AG10803 (cell line): ENCODE measurements at regions not wholly inside any gene's neighbourhood (a gene's known extent, or its start where the extent isn't known, plus 50 kb on each side); places are given as distances from the start of the nearest gene placed in this dataset.
"Not testable (repeated sequence)": the region's sequence is repeated elsewhere in the genome, so short reads cannot be mapped to it uniquely, and the experiment has no call there.

ENCODE experiments used
- DNase-seq: peaks from one replicate; pipeline ENCODE4 v3.0.0; 2010; ENCODE audit warnings: low read depth
- H3K4me3 ChIP-seq: 2 replicates; pipeline ENCODE4 v1.5.1; 2011; ENCODE audit warnings: mild to moderate bottlenecking, low read length, control low read depth
- TF ChIP-seq, protein P1 (sequence below): conservative IDR thresholded peaks from 2 replicates; pipeline ENCODE4 v1.5.1; 2011; ENCODE audit warnings: mild to moderate bottlenecking, low read length, control low read depth, inconsistent platforms

DNA sequence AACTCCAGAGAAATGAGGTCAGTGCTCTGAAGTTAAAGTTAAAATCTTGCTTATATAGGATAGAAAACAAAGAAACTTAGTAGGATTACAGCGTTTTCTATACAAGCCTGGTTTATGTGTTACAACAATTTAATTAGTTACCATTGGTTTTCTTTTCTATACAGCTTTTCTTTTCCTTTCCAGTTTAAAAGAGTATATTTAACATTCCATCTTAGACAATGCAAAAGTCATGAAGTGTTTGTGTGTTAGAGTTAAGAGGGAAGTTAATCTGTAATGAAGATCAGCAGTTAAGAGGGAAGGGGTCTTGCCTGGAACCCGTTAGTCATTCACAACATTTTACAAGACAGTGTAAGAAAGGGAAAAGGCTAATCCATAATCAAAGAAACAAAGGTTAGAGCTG, 338.3 kb downstream of the OTUD1 start:
- no peak for DNase-seq
- TF ChIP-seq, protein P1, sequence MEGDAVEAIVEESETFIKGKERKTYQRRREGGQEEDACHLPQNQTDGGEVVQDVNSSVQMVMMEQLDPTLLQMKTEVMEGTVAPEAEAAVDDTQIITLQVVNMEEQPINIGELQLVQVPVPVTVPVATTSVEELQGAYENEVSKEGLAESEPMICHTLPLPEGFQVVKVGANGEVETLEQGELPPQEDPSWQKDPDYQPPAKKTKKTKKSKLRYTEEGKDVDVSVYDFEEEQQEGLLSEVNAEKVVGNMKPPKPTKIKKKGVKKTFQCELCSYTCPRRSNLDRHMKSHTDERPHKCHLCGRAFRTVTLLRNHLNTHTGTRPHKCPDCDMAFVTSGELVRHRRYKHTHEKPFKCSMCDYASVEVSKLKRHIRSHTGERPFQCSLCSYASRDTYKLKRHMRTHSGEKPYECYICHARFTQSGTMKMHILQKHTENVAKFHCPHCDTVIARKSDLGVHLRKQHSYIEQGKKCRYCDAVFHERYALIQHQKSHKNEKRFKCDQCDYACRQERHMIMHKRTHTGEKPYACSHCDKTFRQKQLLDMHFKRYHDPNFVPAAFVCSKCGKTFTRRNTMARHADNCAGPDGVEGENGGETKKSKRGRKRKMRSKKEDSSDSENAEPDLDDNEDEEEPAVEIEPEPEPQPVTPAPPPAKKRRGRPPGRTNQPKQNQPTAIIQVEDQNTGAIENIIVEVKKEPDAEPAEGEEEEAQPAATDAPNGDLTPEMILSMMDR, result no peak
- H3K4me3 ChIP-seq, result no peak overlapping the region

DNA sequence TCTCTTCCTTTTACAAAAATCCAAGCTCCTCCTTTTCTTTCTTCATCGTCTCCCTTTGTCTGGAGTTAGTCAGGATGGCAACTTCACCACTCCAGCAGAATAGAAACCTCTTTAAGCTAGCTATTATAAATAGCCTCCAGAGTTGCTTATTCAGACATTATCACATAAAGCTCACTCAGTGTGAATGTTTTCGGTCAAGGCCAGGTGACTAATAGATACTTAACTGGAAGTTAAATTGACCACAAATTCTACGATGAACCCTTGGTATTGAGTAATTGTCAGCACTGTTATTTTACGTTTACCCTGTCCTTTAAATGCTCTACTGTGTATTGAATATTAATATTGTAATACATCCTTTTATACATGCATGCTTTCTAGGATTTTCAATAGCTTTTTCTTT, 340.4 kb downstream of the OTUD1 start:
- TF ChIP-seq, protein P1, result no peak
- DNase-seq, result no peak

GRCh38 chr10:23780331-23780730, 341.5 kb downstream of the OTUD1 start:
- no peak overlapping the region for H3K4me3 ChIP-seq
- TF ChIP-seq, protein P1, result no peak
- DNase-seq, result no peak

More for the DNA sequence above, 340.4 kb downstream of the OTUD1 start:
- no peak overlapping the region for H3K4me3 ChIP-seq

- TF ChIP-seq, protein P1, result no peak
- DNase-seq, result no peak
Observed at GRCh38 chr10:23786594-23786993, 347.7 kb downstream of the OTUD1 start.

GRCh38 chr10:23793577-23793976, 354.7 kb downstream of the OTUD1 start:
- DNase-seq, result no peak
- H3K4me3 ChIP-seq, result no peak overlapping the region
- TF ChIP-seq, protein P1, result no peak

More at GRCh38 chr10:23786594-23786993, 347.7 kb downstream of the OTUD1 start:
- no peak overlapping the region for H3K4me3 ChIP-seq

- not testable (repeated sequence) for H3K4me3 ChIP-seq, DNase-seq
Observed at GRCh38 chr10:23797452-23797851, 358.6 kb downstream of the OTUD1 start.

DNA sequence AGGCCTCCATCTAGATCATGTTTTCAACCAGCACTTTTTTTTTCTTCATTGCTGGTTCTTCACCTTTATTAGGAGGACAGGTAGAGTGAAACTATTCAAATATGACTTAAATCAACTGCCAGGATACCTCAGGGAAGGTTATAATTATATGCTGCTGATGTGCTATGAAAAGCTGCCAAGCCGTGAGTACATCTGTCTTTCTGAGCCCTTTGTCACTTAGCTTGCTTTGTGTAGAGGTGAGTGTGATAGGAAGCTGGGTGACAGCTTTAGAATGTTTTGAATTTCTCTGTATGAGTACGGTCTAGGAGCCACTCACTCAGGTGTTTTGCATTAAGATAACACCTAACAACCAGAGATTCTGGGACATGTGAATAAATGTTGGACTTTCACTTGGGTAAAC, 365.2 kb downstream of the OTUD1 start:
- TF ChIP-seq, protein P1, result no peak
- H3K4me3 ChIP-seq, result no peak overlapping the region
- DNase-seq, result no peak

DNA sequence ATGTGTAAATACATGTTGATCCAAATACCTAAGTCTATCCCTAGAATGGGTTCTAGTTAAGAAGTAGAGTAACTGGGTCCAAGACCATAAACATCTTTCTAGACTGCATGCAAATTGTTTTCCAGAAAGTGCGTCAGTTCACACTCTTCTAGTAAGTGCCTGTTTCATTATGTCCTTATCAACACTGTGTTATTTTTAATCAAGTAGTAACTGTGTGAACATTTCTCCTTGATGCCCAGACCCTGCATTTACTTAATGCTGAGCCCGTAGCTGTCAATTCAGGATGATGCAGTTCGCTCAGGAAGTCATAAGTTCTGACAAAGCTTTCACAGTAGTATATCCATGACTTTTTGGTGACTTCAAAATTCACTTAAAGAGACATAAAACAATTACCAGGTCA, 374.8 kb downstream of the OTUD1 start:
- no peak overlapping the region for H3K4me3 ChIP-seq
- TF ChIP-seq, protein P1, result no peak
- no peak for DNase-seq
